Astrocyte of the cerebellum (primary cell): ENCODE measurements at regions not wholly inside any gene's neighbourhood (a gene's known extent, or its start where the extent isn't known, plus 50 kb on each side); places are given as distances from the start of the nearest gene placed in this dataset.

Experiments
- DNase-seq: peaks from one replicate; pipeline ENCODE4 v3.0.0-alpha.2; 2011; ENCODE audit warnings: low read depth
- H3K4me3 ChIP-seq: 2 replicates; pipeline ENCODE4 v1.5.1; 2011; ENCODE audit warnings: mild to moderate bottlenecking, low read depth, low read length, moderate library complexity
- CTCF ChIP-seq: IDR thresholded peaks from 2 replicates; pipeline ENCODE4 v1.5.1; 2012; ENCODE audit warnings: low read length, low read depth, moderate library complexity, mild to moderate bottlenecking; ENCODE audit errors: missing control alignments
- in situ Hi-C: cut with HindIII; loops from 2 replicates; pipeline ENCODE4 v1.10.0; 2017; ENCODE audit warnings: low sequenced_read_pairs

DNA sequence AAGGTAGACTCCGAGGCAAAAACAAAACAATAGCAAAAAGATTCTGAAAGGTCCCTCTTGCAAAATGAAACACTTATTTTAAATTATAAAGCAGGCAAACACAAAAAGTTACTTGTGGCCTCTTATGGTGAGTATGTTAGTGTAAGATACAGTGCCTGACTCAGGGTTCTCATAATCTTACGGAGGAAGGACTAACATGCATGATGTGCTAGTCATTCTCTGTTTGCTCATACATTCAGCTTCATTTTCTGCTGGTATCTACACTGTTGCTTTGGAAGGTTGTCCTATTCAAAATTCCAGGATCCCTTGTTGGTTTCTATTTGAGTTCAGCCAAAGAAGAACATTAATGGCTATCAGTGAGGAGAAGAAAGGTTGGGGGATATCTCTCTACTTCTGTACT, 249.1 kb upstream of the FAM47A start:
- no peak for TF ChIP-seq CTCF
- in situ Hi-C loops: no loop called here
- H3K4me3 ChIP-seq: no peak overlapping the region
- DNase-seq: no peak

DNA sequence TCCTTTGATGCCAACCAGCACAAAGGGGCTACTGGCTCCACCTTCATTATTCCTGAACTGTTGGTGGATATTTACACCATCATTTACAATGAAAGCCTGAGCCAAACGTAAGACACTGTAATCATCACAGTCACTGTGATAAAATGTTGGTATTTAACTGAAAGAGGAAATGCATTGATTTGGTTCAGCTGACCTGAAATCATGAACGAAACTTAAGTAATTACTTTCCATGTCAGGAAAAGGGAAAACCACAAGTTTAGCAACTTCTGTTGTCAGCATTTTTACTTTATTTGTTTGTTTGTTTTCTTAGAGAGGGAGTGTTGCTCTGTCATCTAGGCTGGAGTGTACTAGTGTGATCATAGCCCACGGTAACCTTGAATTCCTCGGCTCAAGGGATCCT, 247.8 kb upstream of the FAM47A start:
- in situ Hi-C loops: no loop called here

DNA sequence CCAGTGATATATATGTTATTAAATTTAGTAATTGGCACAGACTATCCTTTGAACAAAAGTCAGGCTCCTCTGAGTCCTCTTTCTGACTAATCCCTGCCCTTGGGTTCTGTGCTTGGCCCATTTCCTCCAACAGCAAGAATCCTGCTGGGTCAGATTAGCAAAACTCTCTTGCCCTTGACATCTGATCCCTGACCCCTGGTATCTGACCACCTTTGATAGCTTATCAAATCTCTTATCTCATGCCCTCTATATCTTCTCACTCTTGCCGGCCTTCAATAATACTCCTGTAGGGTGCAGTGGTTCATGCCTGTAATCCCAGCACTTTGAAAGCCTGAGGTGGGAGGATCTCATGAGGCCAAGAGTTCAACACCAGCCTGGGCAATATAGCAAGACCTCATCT, 245.5 kb upstream of the FAM47A start:
- H3K4me3 ChIP-seq: no peak overlapping the region
- TF ChIP-seq CTCF: no peak
- in situ Hi-C loops: no loop called here
- no peak for DNase-seq

More for the DNA sequence above, 247.8 kb upstream of the FAM47A start:
- TF ChIP-seq CTCF: no peak
- H3K4me3 ChIP-seq: no peak overlapping the region
- DNase-seq: no peak

DNA sequence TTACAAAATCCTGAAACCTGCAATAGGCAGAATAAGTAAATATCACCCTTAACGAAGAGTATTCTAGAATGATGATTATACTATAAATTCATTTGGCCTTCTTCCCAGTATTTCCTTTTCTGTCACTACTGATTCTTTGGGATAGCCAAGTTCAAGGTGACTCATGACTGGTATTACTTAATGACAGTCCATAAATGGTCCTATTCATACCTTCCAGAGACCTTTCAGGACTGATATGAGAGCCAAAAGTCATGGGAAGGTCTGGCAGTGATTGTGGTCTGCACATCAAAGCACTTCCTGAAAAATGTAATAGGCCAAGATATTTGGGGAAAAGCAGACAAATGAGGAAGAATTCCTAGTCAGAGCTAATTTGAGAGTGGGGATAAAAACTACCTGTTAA, 239.6 kb upstream of the FAM47A start:
- in situ Hi-C loops: no loop called here
- DNase-seq: no peak
- H3K4me3 ChIP-seq: no peak overlapping the region
- no peak for TF ChIP-seq CTCF

- H3K4me3 ChIP-seq: no peak overlapping the region
- in situ Hi-C loops: no loop called here
- TF ChIP-seq CTCF: peak; percentile 42
- DNase-seq: peak; percentile 26
Observed at GRCh38 chrX:34365471-34365870, 233.4 kb upstream of the FAM47A start.

- no peak overlapping the region for H3K4me3 ChIP-seq
- in situ Hi-C loops: no loop called here
- no peak for DNase-seq
- TF ChIP-seq CTCF: no peak
Observed at GRCh38 chrX:34350561-34351335, 218.6 kb upstream of the FAM47A start.
